ENCODE measurements at regions not wholly inside any gene's neighbourhood (a gene's known extent, or its start where the extent isn't known, plus 50 kb on each side); places are given as distances from the start of the nearest gene placed in this dataset.

GRCh38 chr1:194570476-194570875 lies 1384.1 kb upstream of the B3GALT2 start:
- DNase-seq (ENCODE audit: low read depth in 1 of 2, low spot score in 1 of 2) = no peak
- Histone ChIP-seq H3K27me3 (ENCODE audit: insufficient read depth, poor library complexity, severe bottlenecking) (no peaks in the 10 kb centered on the region), H3K4me3 (replicated peaks; ENCODE audit: insufficient read depth, low read length) (no peak overlapping the region), H3K27ac (replicated peaks) (no peak overlapping the region)
- no peak for TF ChIP-seq GABPA (IDR thresholded peaks at IDR 0.05; ENCODE audit: low read depth)
- no peak for TF ChIP-seq SPI1 (IDR thresholded peaks at IDR 0.05; ENCODE audit: borderline replicate concordance, low read depth)
- TF ChIP-seq, protein P1, sequence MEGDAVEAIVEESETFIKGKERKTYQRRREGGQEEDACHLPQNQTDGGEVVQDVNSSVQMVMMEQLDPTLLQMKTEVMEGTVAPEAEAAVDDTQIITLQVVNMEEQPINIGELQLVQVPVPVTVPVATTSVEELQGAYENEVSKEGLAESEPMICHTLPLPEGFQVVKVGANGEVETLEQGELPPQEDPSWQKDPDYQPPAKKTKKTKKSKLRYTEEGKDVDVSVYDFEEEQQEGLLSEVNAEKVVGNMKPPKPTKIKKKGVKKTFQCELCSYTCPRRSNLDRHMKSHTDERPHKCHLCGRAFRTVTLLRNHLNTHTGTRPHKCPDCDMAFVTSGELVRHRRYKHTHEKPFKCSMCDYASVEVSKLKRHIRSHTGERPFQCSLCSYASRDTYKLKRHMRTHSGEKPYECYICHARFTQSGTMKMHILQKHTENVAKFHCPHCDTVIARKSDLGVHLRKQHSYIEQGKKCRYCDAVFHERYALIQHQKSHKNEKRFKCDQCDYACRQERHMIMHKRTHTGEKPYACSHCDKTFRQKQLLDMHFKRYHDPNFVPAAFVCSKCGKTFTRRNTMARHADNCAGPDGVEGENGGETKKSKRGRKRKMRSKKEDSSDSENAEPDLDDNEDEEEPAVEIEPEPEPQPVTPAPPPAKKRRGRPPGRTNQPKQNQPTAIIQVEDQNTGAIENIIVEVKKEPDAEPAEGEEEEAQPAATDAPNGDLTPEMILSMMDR (IDR thresholded peaks at IDR 0.05; ENCODE audit: insufficient read depth, low read length) = no peak
- TF ChIP-seq, protein P2, sequence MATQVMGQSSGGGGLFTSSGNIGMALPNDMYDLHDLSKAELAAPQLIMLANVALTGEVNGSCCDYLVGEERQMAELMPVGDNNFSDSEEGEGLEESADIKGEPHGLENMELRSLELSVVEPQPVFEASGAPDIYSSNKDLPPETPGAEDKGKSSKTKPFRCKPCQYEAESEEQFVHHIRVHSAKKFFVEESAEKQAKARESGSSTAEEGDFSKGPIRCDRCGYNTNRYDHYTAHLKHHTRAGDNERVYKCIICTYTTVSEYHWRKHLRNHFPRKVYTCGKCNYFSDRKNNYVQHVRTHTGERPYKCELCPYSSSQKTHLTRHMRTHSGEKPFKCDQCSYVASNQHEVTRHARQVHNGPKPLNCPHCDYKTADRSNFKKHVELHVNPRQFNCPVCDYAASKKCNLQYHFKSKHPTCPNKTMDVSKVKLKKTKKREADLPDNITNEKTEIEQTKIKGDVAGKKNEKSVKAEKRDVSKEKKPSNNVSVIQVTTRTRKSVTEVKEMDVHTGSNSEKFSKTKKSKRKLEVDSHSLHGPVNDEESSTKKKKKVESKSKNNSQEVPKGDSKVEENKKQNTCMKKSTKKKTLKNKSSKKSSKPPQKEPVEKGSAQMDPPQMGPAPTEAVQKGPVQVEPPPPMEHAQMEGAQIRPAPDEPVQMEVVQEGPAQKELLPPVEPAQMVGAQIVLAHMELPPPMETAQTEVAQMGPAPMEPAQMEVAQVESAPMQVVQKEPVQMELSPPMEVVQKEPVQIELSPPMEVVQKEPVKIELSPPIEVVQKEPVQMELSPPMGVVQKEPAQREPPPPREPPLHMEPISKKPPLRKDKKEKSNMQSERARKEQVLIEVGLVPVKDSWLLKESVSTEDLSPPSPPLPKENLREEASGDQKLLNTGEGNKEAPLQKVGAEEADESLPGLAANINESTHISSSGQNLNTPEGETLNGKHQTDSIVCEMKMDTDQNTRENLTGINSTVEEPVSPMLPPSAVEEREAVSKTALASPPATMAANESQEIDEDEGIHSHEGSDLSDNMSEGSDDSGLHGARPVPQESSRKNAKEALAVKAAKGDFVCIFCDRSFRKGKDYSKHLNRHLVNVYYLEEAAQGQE (IDR thresholded peaks at IDR 0.05; ENCODE audit: insufficient replicate concordance, low read depth) = no peak
- TF ChIP-seq POLR2AphosphoS5 (IDR thresholded peaks at IDR 0.05; ENCODE audit: low read depth) = no peak

DNA sequence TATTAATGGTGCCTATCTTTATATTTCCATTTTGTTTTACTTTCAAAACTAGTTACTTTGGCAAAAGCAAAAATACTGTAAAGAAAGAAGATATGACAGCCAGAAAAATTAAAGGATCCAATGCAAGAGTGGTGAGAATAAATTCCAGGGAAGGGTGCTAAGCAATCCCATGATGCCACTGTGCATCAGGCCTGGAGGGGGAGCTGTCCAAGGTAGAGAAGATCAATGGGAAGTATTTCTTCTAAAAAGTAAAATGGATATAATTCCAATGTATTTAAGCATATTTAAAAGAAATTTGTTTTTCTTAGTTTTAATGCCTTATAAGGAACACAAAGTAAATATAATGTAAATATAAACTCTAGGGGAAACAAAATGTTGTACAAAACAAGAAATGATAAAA lies 1382.2 kb upstream of the B3GALT2 start:
- no peak for TF ChIP-seq GABPA (IDR thresholded peaks at IDR 0.05; ENCODE audit: low read depth)
- TF ChIP-seq, protein P2 (IDR thresholded peaks at IDR 0.05; ENCODE audit: insufficient replicate concordance, low read depth) = peak; percentile 88
- TF ChIP-seq, protein P1 (IDR thresholded peaks at IDR 0.05; ENCODE audit: insufficient read depth, low read length) = no peak
- DNase-seq (ENCODE audit: low read depth in 1 of 2, low spot score in 1 of 2) = no peak
- Histone ChIP-seq H3K4me3 (replicated peaks; ENCODE audit: insufficient read depth, low read length) (no peak overlapping the region), H3K27ac (replicated peaks) (no peak overlapping the region), H3K27me3 (ENCODE audit: insufficient read depth, poor library complexity, severe bottlenecking) (no peaks in the 10 kb centered on the region)

DNA sequence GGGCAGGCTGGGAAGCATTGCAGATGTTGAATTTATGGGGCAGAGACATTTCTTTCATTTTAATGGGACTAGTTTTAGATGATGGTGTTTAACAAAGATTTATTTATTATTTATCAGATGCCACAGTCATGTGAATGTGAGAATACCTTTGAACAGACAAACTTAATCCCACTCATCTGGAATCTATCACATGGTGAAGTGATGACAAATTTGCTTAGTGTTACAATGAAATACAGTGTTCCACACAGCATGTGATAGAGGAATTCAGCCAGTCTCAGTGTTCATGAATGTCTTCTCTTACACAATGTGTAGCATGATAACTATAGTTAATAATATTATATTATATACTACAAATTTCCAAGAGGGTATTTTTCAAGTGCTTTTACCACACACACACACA lies 1361.7 kb upstream of the B3GALT2 start:
- H3K27me3 ChIP-seq (ENCODE audit: insufficient read depth, poor library complexity, severe bottlenecking) = no peaks in the 10 kb centered on the region
- no peak overlapping the region for H3K27ac ChIP-seq (replicated peaks)
- TF ChIP-seq GABPA (IDR thresholded peaks at IDR 0.05; ENCODE audit: low read depth) (no peak), SPI1 (IDR thresholded peaks at IDR 0.05; ENCODE audit: borderline replicate concordance, low read depth) (no peak), POLR2AphosphoS5 (IDR thresholded peaks at IDR 0.05; ENCODE audit: low read depth) (no peak)
- TF ChIP-seq, protein P1 (IDR thresholded peaks at IDR 0.05; ENCODE audit: insufficient read depth, low read length) = no peak
- TF ChIP-seq, protein P2 (IDR thresholded peaks at IDR 0.05; ENCODE audit: insufficient replicate concordance, low read depth) = no peak
- H3K4me3 ChIP-seq (replicated peaks; ENCODE audit: insufficient read depth, low read length) = no peak overlapping the region
- DNase-seq (ENCODE audit: low read depth in 1 of 2, low spot score in 1 of 2) = no peak

All from HL-60 (cell line).